HS-5 (cell line): ENCODE measurements at regions not wholly inside any gene's neighbourhood (a gene's known extent, or its start where the extent isn't known, plus 50 kb on each side); places are given as distances from the start of the nearest gene placed in this dataset.
"Not testable (repeated sequence)": the region's sequence is repeated elsewhere in the genome, so short reads cannot be mapped to it uniquely, and the experiment has no call there.

Experiments used
- DNase-seq: peaks from one replicate; pipeline ENCODE4 v3.0.0-alpha.2; 2012; ENCODE audit warnings: low read depth

DNA sequence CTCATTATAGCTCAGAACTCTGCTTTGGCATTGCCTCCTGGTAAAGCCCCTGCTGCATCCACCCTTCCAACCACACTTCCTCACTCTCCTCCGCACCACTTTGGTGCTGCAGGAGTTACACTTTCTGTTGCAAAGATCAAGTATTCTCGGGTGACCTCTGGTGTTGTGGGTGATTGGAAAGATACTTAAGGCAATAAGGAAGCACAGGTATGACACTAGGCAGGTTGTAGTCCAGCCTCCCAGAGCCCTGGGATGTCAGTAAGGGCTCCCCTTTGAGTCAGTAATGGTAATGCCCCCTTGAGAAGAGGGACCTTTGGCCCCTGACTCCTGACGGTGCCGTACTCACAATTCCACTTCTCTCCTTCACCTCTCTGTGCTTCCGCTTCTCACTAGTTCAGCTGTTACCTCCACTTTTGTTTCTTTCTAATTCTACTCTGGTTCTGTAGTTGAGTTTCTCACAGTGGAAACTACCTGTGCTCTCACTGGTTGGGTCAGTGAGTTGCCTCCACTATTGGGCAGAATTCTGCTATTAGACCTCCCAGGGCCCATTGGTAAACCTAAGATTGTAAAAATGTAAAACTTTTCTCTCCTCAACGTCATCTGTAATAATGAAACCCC, 350.0 kb downstream of the GOLGA6L6 start:
- not testable (repeated sequence) for DNase-seq

DNA sequence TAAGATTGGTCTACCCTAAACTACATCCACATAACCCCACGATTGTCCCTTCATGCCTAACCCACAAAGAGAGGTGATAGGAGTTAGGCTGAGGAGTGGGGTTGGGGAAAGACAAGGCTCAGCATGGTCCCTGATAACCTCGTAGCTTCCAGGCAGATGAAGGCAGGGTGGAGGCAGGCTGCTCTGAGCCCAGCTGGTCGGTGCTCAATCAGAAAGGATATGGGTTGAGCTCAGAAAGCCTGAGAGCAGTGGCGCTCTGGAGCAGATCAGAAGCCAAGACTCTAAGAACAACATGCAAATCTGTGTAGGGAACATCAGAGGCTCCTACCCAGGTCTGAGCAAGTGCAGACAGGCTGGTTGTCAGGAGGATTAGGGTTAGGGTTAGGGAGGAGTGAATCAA, 353.0 kb downstream of the GOLGA6L6 start:
- not testable (repeated sequence) for DNase-seq

GRCh38 chr15:20187370-20188355, 353.9 kb downstream of the GOLGA6L6 start:
- DNase-seq = not testable (repeated sequence)

DNA sequence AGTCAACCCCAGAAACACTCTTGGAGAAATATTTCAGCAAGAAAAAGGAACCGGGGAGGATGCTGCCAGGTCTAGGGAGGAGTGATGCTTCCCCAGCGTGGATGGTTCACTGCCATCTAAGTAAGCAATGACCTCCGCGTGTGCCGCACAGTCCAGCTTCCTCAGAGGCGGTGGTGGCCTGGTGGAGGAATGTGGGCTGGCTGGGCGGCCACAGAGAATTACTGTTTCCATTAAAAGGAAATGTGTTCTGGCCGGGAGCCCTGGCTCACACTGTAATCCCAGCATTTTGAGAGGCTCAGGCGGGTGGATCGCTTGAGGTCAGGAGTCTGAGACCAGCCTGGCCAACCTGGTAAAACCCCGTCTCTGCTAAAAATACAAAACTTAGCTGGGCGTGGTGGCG, 356.7 kb downstream of the GOLGA6L6 start:
- not testable (repeated sequence) for DNase-seq

- DNase-seq = not testable (repeated sequence)
Observed at GRCh38 chr15:20168221-20168620, 373.4 kb downstream of the GOLGA6L6 start.

- not testable (repeated sequence) for DNase-seq
Observed at GRCh38 chr15:20153528-20153927, 388.1 kb downstream of the GOLGA6L6 start.

DNA sequence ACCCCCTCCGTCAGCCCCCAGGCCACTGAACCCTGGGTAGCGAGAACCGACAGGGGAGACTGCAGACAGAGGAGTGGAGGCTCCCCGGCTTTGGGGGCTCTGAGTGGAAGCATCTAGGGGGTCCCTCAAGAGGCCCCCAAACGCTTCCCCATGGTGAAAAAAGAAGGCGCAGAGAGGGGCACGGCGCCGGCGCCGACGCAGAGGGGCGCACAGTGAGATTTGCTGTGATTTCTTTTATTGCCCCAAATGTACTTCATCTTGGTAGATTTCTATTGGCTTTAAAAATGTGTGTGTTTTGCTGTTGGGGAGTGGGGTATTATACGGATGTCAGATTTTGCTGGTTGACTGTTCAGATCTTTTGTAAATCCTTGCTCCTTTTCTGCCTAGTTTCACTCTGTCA, 392.9 kb downstream of the GOLGA6L6 start:
- not testable (repeated sequence) for DNase-seq

- not testable (repeated sequence) for DNase-seq
Observed at GRCh38 chr15:20148008-20148407, 393.6 kb downstream of the GOLGA6L6 start.

- not testable (repeated sequence) for DNase-seq
Observed at GRCh38 chr15:20144333-20145036, 397.1 kb downstream of the GOLGA6L6 start.

- not testable (repeated sequence) for DNase-seq
Observed at GRCh38 chr15:20142906-20143305, 398.7 kb downstream of the GOLGA6L6 start.

DNA sequence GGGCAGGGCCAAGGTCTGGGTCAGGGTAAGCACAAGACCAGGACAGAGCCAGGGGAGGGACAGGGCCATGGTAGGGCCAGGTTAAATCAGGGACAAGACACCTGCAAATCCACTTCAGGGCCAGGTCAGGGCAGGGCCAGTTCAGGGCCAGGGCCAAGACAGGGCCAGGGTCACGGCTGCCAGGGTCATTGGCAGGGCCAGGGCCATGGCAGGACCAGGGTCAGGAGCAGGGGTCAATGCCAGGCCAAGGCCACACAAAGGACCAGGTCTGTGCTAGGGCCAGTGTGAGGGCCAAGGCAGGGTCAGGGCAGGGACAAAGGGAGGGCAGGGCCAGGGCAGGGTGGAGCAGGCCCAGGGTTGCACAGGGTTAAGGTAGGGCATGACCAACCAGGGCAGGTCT, 399.2 kb downstream of the GOLGA6L6 start:
- not testable (repeated sequence) for DNase-seq

- DNase-seq = not testable (repeated sequence)
Observed at GRCh38 chr15:20124668-20125067, 416.9 kb downstream of the GOLGA6L6 start.

DNA sequence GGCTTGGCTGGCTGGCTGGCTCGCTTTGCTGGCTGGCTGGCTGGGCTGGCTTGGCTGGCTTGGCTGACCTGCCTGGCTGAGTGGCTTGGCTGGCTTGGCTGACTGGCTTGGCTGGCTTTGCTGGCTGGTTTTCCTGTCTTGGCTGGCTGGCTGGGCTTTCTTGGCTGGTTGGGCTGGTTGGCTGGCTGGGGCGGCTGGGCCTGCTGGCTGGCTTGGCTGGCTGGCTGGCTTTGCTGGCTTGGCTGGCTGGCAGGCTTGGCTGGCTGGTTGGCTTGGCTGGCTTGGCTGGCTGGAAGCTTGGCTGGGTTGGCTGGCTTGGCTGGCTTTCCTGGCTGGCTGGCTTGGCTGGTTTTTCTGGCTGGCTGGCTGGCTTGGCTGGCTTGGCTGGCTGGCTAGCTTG, 435.6 kb downstream of the GOLGA6L6 start:
- no peak for DNase-seq

GRCh38 chr15:20105011-20105990, 436.3 kb downstream of the GOLGA6L6 start:
- not testable (repeated sequence) for DNase-seq

- DNase-seq = not testable (repeated sequence)
Observed at GRCh38 chr15:20104551-20104950, 437.0 kb downstream of the GOLGA6L6 start.

GRCh38 chr15:20102862-20103261, 438.7 kb downstream of the GOLGA6L6 start:
- not testable (repeated sequence) for DNase-seq

GRCh38 chr15:20102209-20102608, 439.4 kb downstream of the GOLGA6L6 start:
- DNase-seq = not testable (repeated sequence)

DNA sequence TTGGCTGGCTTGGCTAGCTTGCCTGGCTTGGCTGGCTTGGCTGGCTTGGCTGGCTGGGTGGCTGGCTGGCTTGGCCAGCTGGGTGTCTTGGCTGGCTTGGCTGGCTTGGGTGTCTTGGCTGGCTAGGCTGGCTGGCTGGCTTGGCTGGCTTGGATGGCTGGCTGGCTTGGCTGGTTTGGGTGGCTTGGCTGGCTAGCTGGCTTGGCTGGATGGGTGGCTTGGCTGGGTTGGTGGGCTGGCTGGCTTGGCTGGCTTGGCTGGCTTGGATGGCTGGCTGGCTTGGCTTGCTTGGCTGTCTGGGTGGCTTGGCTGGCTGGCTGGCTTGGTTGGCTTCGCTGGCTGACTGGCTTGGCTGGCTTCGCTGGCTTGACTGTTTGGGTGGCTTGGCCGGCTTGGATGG, 440.3 kb downstream of the GOLGA6L6 start:
- DNase-seq = not testable (repeated sequence)

DNA sequence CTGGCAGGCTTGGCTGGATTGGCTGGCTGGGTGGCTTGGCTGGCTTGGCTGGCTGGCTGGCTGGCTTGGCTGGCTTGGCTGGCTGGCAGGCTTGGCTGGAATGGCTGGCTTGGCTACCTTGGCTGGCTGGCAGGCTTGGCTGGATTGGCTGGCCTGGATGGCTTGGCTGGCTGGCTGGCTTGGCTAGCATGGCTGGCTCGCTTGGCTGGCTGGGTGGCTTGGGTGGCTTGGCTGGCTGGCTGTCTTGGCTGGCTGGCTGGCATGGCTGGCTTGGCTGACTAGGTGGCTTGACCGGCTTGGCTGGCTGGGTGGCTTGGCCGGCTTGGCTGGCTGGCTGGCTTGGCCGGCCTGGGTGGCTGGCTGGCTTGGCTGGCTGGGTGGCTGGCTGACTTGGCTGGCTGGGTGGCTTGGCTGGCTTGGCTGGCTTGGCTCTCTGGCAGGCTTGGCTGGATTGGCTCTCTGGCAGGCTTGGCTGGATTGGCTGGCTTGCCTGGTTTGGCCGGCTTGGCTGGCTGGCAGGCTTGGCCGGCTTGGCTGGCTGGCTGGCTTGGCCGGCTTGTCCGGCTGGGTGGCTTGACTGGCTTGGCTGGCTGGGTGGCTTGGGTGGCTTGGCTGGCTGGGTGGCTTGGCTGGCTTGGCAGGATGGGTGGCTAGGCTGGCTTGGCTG, 440.9 kb downstream of the GOLGA6L6 start:
- DNase-seq = not testable (repeated sequence)

GRCh38 chr15:20095699-20096303, 445.8 kb downstream of the GOLGA6L6 start:
- DNase-seq = not testable (repeated sequence)
